ENCODE measurements at regions not wholly inside any gene's neighbourhood (a gene's known extent, or its start where the extent isn't known, plus 50 kb on each side); places are given as distances from the start of the nearest gene placed in this dataset.

DNA sequence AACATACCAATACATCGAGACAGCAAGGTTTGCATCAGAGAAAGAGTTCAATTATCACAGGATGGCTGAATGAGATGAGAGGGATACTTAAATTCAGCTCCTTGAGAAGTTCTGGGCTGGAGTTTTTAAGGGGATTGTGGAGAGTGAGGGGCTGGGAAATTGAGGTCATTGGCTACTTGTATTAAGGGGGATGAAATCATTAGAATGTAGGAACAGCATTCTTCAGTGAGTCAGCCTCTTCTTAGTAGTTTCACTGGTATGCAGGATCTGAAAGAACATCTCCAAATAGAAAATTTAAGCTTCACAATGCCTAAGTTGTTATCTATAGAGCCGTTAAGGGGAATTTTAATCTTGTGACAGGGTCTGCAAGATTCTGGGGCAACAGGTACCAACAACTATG lies 211.6 kb upstream of the TAPT1 start:
- Histone ChIP-seq H3K27me3 (no peaks in the 10 kb centered on the region), H3K36me3 (no peaks in the 10 kb centered on the region), H3K27ac (no peak overlapping the region), H3K4me1 (ENCODE audit: insufficient read depth) (peaks cover 3% of the 10 kb centered on the region), H3K9me3 (peaks cover 0 to 7% of the 10 kb centered on the region in 2 donors), H3K4me3 (no peak overlapping the region)
- 73 to 81% (median 81%) methylated on average over 2 of the region's 2 CpGs for WGBS, 3 donors
- TF ChIP-seq POLR2A (IDR thresholded peaks at IDR 0.05) (no peak), EP300 (IDR thresholded peaks at IDR 0.05) (no peak), CTCF (IDR thresholded peaks at IDR 0.05) (no peak)
- intact Hi-C loops (cut with DNase I): no loop called here
- no peak for DNase-seq

DNA sequence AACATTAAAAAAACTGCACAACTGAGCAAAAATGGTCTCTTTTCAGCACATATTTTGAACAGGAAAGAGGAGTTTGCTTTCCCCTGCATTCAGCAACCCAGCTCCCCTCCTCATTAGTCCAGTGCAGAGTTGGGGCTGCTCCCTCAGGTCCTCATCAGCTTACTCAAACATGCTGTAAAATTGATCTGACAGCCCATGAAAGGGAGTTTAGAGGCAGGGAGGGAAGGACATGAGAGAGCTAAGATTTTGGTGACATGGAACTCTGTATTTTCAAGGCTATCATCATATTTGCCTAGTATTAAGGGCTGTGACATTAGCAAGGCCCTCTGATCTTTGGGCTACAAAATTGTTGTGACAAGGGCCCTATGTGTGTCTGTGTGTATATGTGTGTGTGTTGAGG lies 205.6 kb upstream of the TAPT1 start:
- no peak for DNase-seq
- Histone ChIP-seq H3K27ac (no peak overlapping the region), H3K9me3 (no peaks in the 10 kb centered on the region), H3K36me3 (no peaks in the 10 kb centered on the region), H3K4me3 (no peak overlapping the region), H3K27me3 (no peaks in the 10 kb centered on the region), H3K4me1 (ENCODE audit: insufficient read depth) (no peaks in the 10 kb centered on the region)
- TF ChIP-seq POLR2A (IDR thresholded peaks at IDR 0.05): no peak
- TF ChIP-seq EP300 (IDR thresholded peaks at IDR 0.05): no peak
- no peak for TF ChIP-seq CTCF (IDR thresholded peaks at IDR 0.05)
- intact Hi-C loops (cut with DNase I): no loop called here

DNA sequence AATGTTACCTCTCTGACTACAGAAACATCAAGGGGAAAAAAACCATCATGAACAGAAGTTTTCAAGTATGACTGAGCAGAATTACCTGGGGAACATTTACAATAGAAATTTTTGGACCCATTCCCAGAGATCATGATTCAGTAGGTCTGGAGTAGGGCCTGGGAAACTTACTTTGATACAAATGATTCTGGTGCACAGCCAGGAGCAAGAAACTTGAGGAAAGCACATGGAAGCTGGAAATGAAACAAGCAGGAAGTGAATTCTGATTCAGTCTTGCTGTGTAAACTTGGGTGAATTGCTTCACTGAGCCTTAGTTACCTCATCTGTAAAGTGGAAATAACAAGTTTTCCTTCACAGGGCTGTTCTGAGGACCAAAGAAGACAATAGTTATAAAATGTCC lies 192.5 kb upstream of the TAPT1 start:
- Histone ChIP-seq H3K4me3 (no peak overlapping the region), H3K9me3 (no peaks in the 10 kb centered on the region), H3K27ac (no peak overlapping the region), H3K4me1 (ENCODE audit: insufficient read depth) (no peaks in the 10 kb centered on the region), H3K36me3 (no peaks in the 10 kb centered on the region), H3K27me3 (no peaks in the 10 kb centered on the region)
- intact Hi-C loops (cut with DNase I): no loop called here
- TF ChIP-seq EP300 (IDR thresholded peaks at IDR 0.05) (no peak), POLR2A (IDR thresholded peaks at IDR 0.05) (no peak), CTCF (IDR thresholded peaks at IDR 0.05) (no peak)
- DNase-seq: no peak

- H3K27ac ChIP-seq: no peak overlapping the region
- 83 to 84% (median 83%) methylated on average over 4 of the region's 4 CpGs for WGBS, 3 donors
- TF ChIP-seq CTCF (IDR thresholded peaks at IDR 0.05) (no peak), EP300 (IDR thresholded peaks at IDR 0.05) (no peak), POLR2A (IDR thresholded peaks at IDR 0.05) (no peak)
Observed at GRCh38 chr4:16417198-16417597, 190.9 kb upstream of the TAPT1 start.

DNA sequence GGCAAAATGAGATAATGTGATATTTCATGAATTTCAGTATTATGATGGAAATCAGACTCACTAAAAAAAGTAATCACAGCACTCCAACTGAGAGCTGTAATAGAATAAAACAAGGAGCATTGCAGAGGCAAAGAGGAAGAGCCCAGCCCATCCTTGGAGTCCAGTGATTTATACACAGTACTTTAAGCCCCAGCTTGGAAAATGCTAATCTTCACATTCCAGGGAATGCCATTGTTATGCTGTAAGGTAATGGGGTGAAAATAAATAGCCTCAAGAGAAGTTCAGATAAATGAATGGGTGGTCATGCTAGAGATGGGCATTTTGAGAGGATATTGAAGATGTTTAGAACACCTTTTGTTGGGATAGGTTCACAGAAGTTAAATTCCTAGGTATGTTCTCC lies 190.3 kb upstream of the TAPT1 start:
- H3K4me1 ChIP-seq (ENCODE audit: insufficient read depth): no peaks in the 10 kb centered on the region
- H3K9me3 ChIP-seq: no peaks in the 10 kb centered on the region
- no peak overlapping the region for H3K4me3 ChIP-seq
- DNase-seq: no peak
- no peak for TF ChIP-seq CTCF (IDR thresholded peaks at IDR 0.05)
- TF ChIP-seq POLR2A (IDR thresholded peaks at IDR 0.05): no peak
- TF ChIP-seq EP300 (IDR thresholded peaks at IDR 0.05): no peak
- intact Hi-C loops (cut with DNase I): no loop called here
- H3K36me3 ChIP-seq: no peaks in the 10 kb centered on the region
- H3K27ac ChIP-seq: no peak overlapping the region
- no peaks in the 10 kb centered on the region for H3K27me3 ChIP-seq

More at GRCh38 chr4:16417198-16417597, 190.9 kb upstream of the TAPT1 start:
- intact Hi-C loops (cut with DNase I): no loop called here
- Histone ChIP-seq H3K27me3 (no peaks in the 10 kb centered on the region), H3K36me3 (no peaks in the 10 kb centered on the region), H3K4me1 (ENCODE audit: insufficient read depth) (no peaks in the 10 kb centered on the region), H3K9me3 (no peaks in the 10 kb centered on the region), H3K4me3 (no peak overlapping the region)
- DNase-seq: no peak

All from ovary (tissue), 7 donors.